Activated CD8-positive, alpha-beta memory T cell treated with anti-CD3 and anti-CD28 coated beads, Interleukin-2, amount 50 U/mL, for 1 hour (primary cell): ENCODE measurements at regions not wholly inside any gene's neighbourhood (a gene's known extent, or its start where the extent isn't known, plus 50 kb on each side); places are given as distances from the start of the nearest gene placed in this dataset.
"Not testable (repeated sequence)": the region's sequence is repeated elsewhere in the genome, so short reads cannot be mapped to it uniquely, and the experiment has no call there.

ENCODE experiments used
- DNase-seq: peaks from one replicate; pipeline ENCODE4 v3.0.0-alpha.2; 2020; ENCODE audit errors: extremely low read depth

DNA sequence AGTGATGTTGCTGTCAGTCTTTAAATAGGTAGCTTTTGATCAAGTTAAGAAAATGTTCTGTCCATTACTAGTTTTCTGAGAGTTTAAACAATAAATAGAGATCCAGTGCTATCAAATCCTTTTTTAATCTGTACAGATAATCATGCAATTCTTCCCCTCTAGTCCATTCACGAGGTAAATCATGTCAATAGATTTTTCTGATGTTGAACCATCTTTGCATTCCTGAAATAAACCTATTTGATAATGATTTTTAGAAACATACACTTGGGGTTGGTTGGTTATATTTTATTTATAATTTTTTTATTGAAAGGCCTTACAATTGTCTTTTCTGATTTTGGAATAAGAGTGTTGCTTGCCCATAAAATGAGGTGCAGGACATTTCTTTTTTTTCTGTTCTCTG lies 95.0 kb downstream of the FAM53A start:
- no peak for DNase-seq

DNA sequence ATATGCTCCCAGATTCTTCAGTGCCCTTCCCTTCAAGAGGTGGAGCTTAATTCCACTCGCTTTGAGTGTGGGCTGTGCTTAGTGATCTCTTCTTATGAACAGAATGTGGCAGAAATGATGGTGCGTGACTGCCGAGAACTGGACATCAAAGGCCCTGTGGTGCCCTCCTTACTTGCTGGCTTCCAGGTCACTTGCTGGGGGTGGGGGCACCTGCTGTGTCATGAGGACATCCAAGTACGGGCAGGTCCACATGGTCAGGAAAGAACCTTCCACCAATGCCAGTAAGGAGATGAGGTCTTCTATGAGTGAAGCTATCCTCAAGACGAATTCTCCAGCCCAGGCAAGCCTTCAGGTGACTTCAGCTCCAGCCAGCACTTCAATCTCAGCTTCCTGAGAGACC lies 95.8 kb downstream of the FAM53A start:
- DNase-seq, result no peak

DNA sequence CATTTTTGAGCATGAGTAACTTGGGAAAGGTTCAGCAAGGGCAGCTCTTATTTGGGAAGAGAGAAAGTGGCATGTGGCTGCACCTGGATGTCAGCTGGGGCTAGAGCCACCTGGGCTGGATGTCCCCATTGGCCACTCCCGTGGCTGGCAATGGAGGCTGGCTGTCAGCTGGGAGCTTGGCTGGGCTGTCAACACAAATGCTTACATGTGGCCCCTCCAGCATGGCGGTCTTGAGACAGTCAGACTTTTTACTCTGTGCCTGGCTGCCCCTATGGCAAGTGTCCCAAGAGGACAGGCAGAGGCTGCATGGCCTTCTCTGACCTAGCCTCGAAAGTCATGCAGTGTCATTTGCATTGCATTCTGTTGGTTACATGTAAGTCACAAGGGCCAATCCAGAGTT lies 99.6 kb downstream of the FAM53A start:
- no peak for DNase-seq

DNA sequence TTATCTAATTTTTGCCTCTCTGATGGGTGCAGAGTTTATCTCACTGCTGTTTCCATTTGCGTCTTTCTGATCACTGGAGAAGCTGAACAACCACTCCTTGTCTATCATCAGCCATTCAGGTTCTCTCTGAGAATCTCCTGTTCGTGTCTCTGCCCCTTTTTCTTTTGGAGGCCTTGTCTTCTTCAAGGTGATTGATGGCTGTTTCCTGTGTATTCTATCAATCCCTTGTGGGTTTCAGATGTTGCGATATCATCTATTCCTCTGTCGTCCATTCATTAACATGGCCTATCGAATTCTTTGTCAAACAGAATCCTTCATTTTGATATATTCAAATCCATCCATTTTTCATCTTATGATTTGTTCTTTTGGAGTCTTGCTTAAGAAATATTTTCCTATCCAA lies 100.3 kb downstream of the FAM53A start:
- no peak for DNase-seq

DNA sequence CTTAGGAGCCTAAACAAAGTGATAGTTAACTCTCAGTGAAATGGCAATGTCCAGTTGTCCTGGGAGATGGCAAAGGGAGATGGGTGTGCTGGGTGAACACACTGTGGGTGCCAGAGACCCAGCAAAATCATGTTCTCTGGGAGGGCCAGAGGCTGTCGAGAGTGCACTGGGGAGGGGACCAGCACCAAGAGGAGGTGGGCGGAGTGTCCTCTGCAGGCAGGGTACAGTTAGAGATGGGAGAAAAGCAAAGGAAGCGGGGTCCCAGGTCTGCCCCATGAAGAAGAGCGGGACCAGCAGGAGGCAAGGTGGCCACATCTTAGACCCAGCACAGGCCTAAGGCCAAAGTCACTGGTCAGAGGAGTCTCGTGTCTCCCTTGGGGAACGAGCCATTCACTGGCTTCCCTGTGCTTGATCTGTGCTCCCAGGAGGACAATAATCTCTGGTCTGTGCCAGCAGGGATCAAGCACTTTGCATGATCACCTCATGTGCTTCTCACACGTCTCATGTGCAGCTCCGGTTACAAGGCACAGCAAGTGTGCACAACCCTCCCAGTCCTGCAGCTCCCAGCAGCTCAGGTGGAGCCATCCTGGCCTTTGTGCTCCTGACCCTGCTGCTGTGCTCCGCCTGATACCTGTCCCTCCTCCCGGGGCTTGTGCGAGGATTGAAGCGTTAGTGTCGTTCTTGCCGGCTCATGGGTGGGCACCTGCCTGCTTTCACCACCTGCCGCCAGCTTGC lies 100.9 kb downstream of the FAM53A start:
- no peak for DNase-seq

DNA sequence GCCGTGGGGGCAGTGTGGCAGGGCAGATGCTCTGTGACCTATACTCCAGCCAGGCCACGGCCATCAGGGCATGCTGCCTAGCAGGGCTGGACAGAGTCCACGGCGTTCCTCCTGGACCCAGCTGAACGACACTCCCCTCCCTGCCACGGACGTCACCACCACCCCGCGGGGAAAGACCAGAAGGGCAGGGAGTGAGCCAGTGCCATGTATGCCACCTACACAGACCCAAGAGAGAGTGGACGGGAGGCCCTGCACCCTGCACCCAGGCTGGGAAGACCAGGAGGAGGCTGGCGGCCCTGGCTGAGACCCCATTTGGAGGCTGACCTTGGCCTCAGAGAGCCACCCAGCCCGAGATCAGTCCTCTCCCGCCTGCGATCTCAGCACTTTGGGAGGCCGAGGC lies 101.9 kb downstream of the FAM53A start:
- DNase-seq, result no peak

DNA sequence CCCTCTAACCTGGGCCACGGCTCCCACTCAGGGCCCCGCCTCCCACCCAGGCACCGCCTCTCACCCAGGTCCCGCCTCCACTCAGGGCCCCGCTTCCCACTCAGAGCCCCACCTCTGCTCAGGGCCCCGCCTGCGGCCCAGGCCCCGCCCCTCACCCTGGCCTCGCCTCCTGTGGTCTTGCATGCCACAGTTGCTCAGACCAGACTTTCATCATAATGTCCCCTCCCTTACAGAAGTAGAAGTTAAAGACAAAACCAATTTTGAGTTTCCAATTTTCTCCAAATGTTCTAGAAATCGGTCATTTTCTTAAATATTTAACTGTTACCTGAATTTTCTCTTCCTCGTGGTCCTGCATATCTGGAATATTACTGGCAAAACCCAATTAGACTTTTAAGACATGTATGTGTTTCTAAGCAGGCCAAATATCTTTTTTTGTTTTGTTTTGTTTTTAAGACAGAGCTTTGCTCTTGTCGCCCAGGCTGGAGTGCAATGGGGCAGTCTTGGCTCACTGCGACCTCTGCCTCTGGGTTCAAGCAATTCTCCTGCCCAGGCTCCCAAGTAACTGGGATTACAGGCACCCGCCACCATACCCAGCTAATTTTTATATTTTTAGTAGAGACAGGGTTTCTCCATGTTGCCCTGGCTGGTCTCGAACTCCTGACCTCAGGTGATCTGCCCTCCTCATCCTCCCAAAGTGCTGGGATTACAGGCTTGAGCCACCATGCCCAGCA lies 102.8 kb downstream of the FAM53A start:
- DNase-seq, result peak; percentile 63

DNA sequence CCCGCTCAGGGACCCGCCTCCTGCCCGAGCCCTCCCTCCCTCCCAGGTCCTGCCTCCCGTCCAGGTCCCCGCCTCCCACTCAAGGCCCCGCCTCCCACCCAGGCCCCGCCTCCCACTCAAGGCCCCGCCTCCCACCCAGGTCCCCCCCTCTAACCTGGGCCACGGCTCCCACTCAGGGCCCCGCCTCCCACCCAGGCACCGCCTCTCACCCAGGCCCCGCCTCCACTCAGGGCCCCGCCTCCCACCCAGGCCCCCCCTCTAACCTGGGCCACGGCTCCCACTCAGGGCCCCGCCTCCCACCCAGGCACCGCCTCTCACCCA lies 103.5 kb downstream of the FAM53A start:
- DNase-seq, result not testable (repeated sequence)

DNA sequence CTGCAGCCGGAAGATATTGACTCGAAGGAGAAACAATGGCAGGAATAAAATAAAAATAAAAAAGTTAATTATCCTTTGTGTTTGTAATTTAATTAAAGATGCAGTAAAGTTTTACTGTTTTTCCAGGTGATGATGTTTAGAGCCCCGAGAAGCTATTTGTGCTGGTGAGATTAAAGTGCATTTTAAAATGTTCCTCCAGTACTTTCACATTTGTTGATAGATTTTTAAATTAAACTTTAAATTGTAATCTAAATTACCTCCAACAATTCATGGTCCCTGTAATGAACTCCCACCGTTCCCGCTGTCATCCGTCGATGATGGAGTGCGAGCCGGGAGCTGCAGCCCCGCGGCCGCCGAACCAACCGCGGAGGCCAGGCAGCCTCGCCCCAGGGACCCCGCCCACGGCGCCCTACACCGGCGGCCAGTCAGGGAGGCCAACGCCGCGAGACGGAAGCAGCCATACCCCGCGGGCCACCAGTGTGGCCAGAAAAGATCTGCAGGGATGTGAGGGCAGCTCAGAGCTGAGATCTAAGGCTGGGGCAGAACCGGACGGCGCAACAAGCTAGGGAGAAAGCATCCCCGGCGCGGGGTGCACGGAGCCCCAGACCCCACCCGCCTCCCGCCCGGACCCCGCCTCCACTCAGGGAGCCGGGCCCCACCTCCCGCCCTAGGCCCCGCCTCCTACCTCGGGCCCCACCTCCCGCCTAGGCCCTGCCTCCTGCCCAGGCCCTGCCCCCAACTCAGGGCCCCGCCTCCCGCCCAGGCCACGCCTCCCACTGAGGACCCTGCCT lies 104.0 kb downstream of the FAM53A start:
- DNase-seq, result peak; percentile 82

DNA sequence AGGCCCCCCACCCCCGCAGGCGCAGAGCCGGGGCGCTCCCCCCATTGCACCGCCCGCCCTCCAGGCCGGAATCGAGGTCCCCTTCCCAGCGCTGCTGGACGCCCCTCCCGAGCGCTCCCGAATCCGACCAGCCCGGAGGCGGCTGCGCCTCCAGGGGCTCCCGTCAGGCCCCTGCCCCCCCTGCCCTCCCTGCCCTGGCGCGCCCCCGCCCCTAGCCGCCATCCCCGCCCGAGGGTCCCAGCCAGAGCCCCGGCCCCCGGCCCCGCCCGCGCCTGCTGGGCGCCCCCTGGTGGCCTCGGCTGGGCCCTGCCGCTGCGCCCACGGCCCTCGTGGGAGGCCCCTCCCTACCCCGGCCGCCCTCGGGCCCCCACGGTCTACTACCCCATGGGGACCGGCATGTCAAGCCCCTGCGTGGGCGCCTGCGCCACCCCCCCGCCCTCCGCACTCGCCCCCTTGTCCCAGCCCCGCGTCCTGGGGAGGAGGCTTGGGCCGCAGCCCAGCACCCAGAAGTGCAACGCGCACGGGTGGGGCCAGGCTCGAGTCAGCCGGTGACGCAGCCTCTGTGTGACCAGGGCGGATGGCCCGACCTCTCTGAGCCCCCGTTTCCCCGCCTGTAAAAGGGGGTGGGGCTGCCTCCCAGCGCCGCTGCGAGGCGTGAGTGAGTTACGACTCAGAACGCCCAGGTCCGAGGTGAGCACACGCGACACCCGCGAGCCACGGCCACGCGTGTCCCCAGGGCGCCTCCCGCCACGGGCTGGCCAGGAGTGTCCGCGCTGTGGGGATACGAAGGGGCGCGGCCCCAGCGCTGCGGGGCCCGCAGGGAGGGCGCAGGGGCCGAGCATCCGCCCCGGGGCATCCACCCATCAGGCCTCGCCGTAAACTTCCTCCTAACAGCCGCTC lies 104.9 kb downstream of the FAM53A start:
- peak; percentile 36 for DNase-seq

DNA sequence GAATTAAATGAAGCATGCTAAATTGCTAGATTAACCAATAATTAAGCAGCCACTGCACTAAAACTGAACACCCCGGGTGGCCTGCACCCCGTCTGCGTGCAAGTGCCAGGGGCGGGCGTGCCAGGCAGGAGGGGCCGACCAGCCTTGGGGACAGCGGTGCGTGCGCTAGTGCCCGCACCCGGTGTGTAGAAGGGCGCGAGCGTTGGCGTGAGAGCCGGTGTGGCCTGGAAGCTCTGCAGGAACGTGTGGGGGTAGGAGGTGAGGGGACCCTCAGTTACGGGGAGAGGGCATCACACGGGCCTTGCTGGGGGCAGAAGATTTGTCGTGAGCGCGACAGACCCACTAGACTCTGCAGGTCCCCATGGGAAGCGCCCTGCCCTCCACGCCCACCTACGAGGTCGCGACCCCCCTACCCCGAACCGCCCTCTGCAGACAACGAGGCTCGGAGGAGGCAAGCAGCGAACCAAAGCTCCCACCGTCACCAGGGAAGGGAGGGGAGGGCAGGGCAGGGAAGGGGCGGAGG lies 105.8 kb downstream of the FAM53A start:
- DNase-seq, result no peak

DNA sequence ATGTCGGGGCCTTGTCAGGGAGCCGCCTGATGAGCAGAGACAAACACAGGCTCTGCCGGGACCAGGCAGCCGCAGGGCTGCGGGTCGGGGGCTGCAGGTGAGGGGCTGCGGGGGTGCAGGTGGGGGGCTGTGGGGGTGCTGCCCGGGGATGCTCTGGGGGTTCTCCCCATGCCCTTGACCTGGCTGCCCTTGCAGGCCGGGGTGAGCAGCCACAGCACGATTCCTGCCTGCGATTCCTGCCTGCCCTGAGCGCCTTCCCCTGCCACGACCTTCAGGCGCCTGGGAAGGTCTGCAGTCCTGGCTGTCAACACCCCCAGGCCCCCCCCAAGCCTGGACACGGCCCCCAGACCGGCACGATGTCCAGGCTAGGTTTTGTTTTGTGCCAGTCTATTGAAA lies 106.3 kb downstream of the FAM53A start:
- DNase-seq, result no peak

DNA sequence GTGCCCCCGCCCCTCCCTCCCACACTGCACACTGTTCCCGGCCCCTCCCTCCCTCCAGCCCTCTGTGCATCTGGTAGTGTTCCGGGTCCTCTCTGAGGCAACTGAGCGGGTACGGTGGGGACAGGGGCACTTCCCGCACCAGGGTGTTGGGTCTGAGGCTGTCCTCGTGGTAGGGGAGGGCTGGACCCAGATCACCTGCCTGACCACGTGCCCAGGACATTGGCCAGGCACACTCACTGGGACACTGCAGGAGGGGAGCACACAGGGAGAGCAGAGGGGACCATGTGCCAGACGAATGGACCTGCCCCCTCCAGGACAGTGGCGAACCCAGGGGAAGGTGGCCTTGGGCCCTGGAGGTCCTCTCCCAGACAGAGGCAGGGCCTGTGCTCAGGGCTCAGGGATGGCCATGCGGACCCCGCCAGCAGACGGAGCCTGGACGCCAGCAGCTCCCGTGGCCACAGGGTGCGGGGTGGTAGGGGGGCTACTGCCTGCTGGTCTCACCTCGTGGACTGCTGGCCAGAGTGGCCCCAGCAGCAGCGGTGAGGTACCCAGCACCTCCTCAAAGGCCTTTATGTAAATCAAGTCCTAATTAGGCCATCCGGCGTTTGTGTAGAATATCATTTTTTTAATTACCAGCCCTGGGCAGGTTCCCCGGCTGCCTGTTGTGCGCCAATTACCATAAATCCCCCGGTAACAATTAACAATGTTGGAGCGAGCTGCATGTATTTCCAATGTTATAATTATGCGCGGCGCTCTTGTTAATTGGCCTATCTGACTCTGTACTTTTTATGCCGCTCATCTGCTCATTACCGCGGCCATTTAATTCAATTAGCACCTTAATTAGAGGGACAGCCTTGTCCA lies 106.9 kb downstream of the FAM53A start:
- no peak for DNase-seq

DNA sequence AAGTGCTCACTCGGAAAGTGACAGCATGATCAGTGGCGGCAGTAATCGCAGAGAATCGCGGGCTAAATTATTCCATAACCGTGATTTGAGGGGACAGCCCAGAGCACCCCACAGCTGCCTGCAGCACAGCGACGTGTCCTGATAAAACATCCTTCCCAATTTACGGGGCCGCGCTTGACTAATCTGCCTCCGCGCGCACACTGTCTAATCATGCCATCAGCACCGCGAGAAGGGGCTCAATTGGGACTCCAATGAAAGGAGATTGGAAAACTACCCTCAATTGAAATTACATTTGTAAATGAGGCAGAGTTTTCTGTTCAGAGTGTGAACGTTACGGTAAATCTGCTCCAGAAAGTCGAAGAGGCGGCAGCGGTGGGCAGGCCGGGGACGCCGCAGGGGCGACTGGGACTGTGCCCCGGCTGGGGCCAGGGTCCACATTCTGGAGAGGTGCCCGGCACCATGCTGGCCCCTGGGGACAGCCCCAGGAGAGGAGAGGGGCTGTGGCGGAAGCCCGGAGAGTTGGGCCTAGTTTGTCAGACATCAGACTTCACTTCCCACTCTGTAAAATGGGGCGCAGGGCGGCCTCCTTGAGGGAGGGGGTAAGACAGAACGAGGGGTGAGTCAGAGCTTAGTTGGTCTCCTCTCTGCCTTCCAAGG lies 107.7 kb downstream of the FAM53A start:
- DNase-seq, result no peak

DNA sequence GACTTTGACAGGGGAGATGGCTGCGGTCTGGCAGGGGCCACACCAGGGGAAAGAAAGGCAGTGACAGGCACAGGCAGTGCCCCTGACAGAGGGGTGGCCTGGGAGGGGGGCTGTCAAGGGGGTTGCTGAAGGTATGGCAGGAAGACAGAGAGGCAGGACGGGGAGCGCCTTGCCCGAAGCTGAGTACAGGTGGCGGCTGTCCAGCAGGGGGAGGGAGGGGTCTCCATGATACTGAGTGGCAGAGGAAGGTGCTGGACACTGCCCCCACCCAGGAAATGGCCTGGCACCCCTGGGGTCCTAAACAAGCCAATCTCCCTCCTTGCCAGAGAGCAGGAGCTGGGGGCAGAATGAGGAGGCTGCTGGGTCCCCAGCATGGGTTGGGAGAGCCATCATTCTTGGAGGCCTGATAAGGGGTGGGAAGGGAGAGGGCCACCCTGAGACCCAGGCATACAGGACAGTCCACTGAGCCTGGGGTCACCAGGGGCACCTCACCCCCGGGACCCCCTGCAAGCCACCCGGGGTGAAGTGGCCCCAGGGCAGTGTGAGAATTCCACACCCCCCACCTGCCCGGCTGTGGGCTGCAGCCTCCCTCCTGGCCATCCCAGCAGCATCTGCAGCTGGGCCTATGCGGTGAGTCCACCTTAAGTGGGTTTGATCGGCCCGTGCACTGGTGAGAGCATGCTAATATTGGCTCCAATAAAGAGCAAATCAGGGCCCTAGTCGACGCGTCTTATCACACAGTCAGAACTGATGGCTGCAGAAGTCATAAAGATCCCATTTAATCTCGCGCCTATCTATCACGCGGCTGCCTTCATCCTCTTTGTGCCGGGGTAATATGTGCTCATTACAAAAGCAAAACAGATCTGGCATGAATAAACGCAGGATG lies 108.5 kb downstream of the FAM53A start:
- DNase-seq, result no peak

DNA sequence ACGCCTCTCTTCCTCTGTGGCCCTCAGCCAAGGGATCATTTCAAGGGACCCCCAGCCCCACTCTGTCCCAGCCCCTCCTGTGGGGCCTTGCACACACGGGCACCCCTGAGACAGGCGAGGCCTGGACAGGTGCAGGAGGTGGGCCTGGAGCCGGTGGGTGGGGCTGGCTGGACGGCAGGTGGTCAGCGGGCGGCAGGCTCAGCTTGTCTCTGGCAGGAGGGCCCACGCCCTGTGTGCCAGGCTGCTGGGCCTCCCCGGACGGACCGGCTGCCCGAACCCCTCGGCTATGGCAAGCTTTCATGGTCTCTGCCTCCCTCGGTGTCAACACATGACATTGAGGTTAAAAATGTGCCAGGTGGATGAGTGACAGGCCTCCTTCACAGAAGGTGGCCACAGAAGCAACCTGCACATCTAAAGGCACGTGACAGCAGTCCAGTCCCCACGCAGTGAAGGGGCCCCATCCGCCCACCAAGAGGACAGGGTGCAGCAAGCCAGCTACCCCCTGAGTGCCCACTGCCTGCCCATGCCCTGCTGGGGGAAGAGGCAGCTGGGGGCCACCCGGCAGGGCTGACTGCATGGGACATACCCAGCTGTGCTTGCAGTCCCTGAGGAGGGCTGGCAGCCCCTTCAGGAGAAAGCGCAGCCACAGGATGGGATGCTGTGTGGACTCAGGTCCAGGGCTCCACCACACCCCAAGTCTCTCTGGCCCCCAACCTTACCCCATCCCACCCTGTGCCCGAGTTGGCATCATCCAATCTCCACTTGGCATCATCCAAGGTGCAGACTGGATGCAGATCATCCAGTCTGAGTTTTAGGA lies 109.3 kb downstream of the FAM53A start:
- no peak for DNase-seq

DNA sequence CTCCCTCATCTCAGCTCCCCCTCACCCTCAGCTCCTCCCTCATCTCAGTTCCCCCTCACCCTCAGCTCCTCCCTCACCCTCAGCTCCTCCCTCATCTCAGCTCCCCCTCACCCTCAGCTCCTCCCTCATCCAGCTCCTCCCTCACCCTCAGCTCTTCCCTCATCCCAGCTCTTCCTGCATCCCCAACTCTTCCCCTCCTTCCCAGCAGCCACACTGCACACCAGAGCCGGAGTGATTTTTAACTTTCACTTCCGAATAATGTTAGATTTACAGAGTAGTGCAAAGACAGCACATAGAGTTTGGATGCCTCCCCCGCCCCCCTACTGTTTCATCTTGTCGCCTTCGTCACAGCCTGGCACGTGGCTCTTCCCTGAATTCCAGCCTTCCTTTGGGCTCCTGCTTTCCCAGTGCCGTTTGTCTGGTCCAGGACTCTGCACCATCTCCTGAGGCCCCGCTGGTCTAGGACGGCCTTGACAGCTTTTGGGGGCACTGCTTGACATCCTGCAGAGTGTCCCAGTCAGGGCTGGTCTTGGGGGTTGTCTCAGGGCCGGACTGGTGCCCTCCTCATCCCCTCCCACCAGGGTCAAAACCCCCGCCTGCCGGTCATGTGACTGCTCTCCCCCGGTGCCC lies 110.2 kb downstream of the FAM53A start:
- DNase-seq, result no peak
